ENCODE measurements at regions not wholly inside any gene's neighbourhood (a gene's known extent, or its start where the extent isn't known, plus 50 kb on each side); places are given as distances from the start of the nearest gene placed in this dataset.

- POLR2A ChIA-PET (ENCODE audit: unreplicated experiment) = no interaction called here
- DNase-seq = no peak
- H3K9me2 ChIP-seq (ENCODE audit: insufficient read depth) = no peaks in the 10 kb centered on the region
- H4K20me1 ChIP-seq (ENCODE audit: insufficient read depth) = no peaks in the 10 kb centered on the region
- H3K27me3 ChIP-seq (ENCODE audit: insufficient read depth, low read depth) = no peaks in the 10 kb centered on the region
- no TSS peak for BruUV-seq (replicated peaks)
- no peaks in the 10 kb centered on the region for H3F3A ChIP-seq (ENCODE audit: insufficient read depth, low read depth)
- no peak overlapping the region for H3K4me2 ChIP-seq
- TF ChIP-seq CTCF (conservative IDR thresholded peaks at IDR 0.05) = no peak
- no peak for TF ChIP-seq EZH2 (IDR thresholded peaks at IDR 0.05; ENCODE audit: low read depth)
- intact Hi-C loops (cut with micrococcal nuclease; ENCODE audit: unreplicated experiment) = no loop called here
- no peak overlapping the region for H2AFZ ChIP-seq
- H3K36me3 ChIP-seq (ENCODE audit: low read depth) = no peaks in the 10 kb centered on the region
- CTCF ChIA-PET = no interaction called here
- no peaks in the 10 kb centered on the region for H3K4me1 ChIP-seq (replicated peaks; ENCODE audit: insufficient read depth)
- no peaks in the 10 kb centered on the region for H3K9me3 ChIP-seq (ENCODE audit: insufficient read depth, low read depth)
- H3K79me2 ChIP-seq (ENCODE audit: low read depth) = no peaks in the 10 kb centered on the region
- H3K4me3 ChIP-seq = no peak overlapping the region
- no peak overlapping the region for H3K27ac ChIP-seq
Observed at GRCh38 chr2:217632043-217632442, 370.8 kb downstream of the TNS1 start.

- intact Hi-C loops (cut with micrococcal nuclease; ENCODE audit: unreplicated experiment) = no loop called here
Observed at GRCh38 chr2:217631115-217631514, 371.7 kb downstream of the TNS1 start.

GRCh38 chr2:217629347-217629746 lies 373.4 kb downstream of the TNS1 start:
- Histone ChIP-seq H3K79me2 (ENCODE audit: low read depth) (no peaks in the 10 kb centered on the region), H4K20me1 (ENCODE audit: insufficient read depth) (no peaks in the 10 kb centered on the region), H3K4me3 (no peak overlapping the region), H3K4me1 (replicated peaks; ENCODE audit: insufficient read depth) (no peaks in the 10 kb centered on the region), H3K36me3 (ENCODE audit: low read depth) (no peaks in the 10 kb centered on the region), H3K27me3 (ENCODE audit: insufficient read depth, low read depth) (no peaks in the 10 kb centered on the region), H2AFZ (no peak overlapping the region), H3F3A (ENCODE audit: insufficient read depth, low read depth) (no peaks in the 10 kb centered on the region), H3K9me3 (ENCODE audit: insufficient read depth, low read depth) (no peaks in the 10 kb centered on the region), H3K9me2 (ENCODE audit: insufficient read depth) (no peaks in the 10 kb centered on the region), H3K4me2 (no peak overlapping the region), H3K27ac (no peak overlapping the region)
- TF ChIP-seq EZH2 (IDR thresholded peaks at IDR 0.05; ENCODE audit: low read depth) (no peak), CTCF (conservative IDR thresholded peaks at IDR 0.05) (no peak)
- POLR2A ChIA-PET (ENCODE audit: unreplicated experiment) = no interaction called here
- intact Hi-C loops (cut with micrococcal nuclease; ENCODE audit: unreplicated experiment) = no loop called here
- DNase-seq = no peak
- CTCF ChIA-PET = no interaction called here
- no TSS peak for BruUV-seq (replicated peaks)

More at GRCh38 chr2:217631115-217631514, 371.7 kb downstream of the TNS1 start:
- POLR2A ChIA-PET (ENCODE audit: unreplicated experiment) = interaction anchor here (0.6 kb wide), 1 partner anchor 97 kb away, joined by 9 read pairs; no protein-coding TSS in a partner anchor
- H2AFZ ChIP-seq = no peak overlapping the region
- no peaks in the 10 kb centered on the region for H3F3A ChIP-seq (ENCODE audit: insufficient read depth, low read depth)
- H3K79me2 ChIP-seq (ENCODE audit: low read depth) = no peaks in the 10 kb centered on the region
- H3K4me3 ChIP-seq = no peak overlapping the region
- H4K20me1 ChIP-seq (ENCODE audit: insufficient read depth) = no peaks in the 10 kb centered on the region
- no peaks in the 10 kb centered on the region for H3K27me3 ChIP-seq (ENCODE audit: insufficient read depth, low read depth)
- H3K9me3 ChIP-seq (ENCODE audit: insufficient read depth, low read depth) = no peaks in the 10 kb centered on the region
- CTCF ChIA-PET = no interaction called here
- no TSS peak for BruUV-seq (replicated peaks)
- no peaks in the 10 kb centered on the region for H3K36me3 ChIP-seq (ENCODE audit: low read depth)
- no peaks in the 10 kb centered on the region for H3K4me1 ChIP-seq (replicated peaks; ENCODE audit: insufficient read depth)
- no peak overlapping the region for H3K4me2 ChIP-seq
- no peak for DNase-seq
- no peak for TF ChIP-seq CTCF (conservative IDR thresholded peaks at IDR 0.05)
- TF ChIP-seq EZH2 (IDR thresholded peaks at IDR 0.05; ENCODE audit: low read depth) = no peak
- H3K9me2 ChIP-seq (ENCODE audit: insufficient read depth) = no peaks in the 10 kb centered on the region
- H3K27ac ChIP-seq = no peak overlapping the region

All from PC-9 (cell line).